HG03354 (cell line): ENCODE measurements at regions not wholly inside any gene's neighbourhood (a gene's known extent, or its start where the extent isn't known, plus 50 kb on each side); places are given as distances from the start of the nearest gene placed in this dataset.

Experiments used
- ATAC-seq: cut with Tn5 transposase; IDR thresholded peaks from one replicate; pipeline ENCODE4 v1.9.1; 2021; ENCODE audit warnings: mild to moderate bottlenecking; ENCODE audit not compliant: unreplicated experiment, poor library complexity, severe bottlenecking

- no peak for ATAC-seq
Measured at GRCh38 chr2:56684327-56684726, 500.5 kb downstream of the CCDC85A start.

DNA sequence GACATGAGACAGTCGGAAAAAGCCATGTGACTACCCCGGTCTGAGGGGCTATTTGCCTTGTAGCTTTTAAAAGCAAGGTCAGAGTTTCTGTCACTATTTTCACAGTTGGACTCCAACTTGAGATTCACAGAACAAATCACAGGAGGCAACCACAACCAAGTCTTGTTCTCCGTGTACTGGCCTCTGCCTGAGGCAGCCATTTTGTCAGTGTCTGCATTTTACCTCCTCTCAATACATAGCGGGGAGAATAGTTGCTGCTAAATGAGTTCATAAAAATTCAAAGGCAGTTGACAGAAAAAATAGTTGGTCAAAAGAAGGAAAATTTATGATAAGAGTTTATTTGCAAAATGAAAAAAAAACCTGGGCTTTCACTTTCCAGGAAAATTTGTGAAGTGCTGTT is 501.4 kb downstream of the CCDC85A start:
- no peak for ATAC-seq

DNA sequence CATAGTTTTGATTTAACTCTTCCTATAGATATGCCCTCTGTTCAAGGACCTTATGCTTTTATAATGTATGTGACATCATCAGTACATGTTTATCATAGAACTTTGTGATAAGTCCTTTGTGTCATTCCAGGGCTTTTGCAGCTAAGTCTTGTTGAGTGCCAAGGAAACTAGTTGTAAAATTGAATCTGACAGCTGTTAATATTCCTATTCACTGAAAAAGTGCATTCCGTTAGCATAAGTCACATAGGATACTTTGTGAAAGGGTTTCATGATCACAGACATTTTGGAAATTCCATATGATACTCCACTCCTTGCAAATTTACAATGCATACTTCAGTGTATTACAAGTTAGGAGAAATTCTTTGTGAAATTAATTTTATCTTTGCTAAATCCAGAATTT is 503.4 kb downstream of the CCDC85A start:
- ATAC-seq, result no peak

DNA sequence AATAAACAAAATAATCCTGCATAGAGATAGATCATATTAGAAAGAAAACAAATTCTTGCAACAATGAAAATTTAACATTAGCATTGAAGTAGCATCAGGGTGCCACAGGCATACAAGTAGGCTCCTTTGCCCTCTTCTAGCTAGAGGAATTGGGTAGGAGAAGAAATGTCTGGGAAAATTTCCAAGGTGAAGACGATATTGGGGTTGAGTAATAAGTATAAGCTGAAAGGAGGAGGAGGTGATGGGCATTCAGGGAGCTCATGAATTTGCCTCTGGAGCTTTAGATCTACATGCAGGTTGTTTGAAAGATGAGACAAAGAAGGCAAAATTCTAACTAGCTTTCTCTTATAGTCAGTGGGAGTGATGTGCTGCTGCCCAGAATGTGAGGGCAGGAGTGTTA is 504.9 kb downstream of the CCDC85A start:
- ATAC-seq, result no peak

DNA sequence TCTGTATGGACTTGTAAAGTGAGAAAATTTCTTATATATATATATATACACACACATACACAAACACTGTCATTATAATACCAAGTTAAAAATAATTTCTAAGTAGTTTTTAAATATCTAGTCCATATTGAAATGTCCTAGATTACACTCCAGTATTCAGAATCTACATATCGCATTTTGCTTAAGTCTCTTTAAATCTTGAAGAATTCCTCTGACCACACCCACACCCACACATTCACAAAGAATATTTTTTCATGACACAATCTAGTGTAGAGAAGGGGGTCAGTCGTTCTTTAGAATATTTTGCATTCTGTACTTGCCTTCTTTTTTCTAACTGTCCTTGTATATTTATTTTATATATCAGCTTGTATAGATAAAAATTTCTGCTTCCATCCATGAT is 509.7 kb downstream of the CCDC85A start:
- ATAC-seq, result no peak

DNA sequence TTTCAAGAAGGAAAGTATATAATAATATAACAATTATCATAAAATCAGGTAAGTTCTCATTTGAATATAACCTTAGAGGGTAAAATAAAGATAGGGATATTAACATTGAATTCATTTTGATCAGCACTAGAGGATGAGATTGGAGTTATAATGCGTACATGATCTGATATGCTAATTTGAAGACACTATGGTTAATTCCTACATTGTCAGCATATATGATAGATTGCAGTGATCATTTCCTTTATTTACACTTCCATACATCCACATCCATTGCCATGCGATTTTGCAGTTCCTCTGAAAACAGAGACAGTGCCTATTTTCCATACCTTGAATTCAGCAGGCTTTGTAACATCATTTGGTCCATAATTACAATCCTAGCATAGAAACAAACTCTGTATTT is 519.2 kb downstream of the CCDC85A start:
- ATAC-seq, result no peak

- no peak for ATAC-seq
Measured at GRCh38 chr2:56705713-56706112, 521.9 kb downstream of the CCDC85A start.

GRCh38 chr2:56707218-56707617 is 523.4 kb downstream of the CCDC85A start:
- ATAC-seq, result no peak

DNA sequence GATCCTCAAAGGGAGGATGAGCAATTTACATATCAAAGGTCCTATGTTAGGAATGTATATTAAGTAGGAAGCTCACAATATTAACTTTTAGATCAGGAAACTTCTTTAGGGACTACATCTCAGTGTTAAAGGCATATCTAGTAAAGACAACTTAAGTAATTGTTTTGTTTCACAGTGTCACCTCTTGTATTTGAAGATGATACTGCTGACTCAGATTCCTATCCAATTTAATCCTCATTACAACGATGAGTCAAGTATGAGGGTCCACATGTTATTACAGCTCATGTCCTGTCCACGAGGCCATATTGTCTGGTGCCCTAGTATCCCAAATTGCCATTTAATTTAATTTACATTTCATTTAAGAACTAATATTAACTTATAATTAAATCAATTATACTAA is 523.9 kb downstream of the CCDC85A start:
- ATAC-seq, result no peak

DNA sequence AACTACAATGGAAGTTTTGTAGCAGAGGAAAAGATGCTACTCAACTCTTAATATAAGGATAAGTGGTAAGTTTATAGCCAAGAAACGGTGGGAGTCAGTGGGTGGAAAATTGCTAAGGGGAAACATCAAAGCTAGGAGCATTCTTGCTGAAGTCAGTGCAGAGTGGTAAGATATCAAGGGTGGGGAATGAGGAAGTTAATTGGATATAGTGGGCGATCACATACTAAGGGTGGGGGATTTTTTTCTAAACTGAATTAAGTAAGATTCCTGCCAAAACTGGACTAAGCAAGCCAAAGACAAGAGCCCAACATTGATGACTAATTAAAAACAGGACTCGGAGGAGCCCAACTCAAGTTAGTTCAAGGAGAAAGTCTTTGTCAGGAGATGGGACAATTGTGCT is 525.4 kb downstream of the CCDC85A start:
- no peak for ATAC-seq

- ATAC-seq, result no peak
Measured at GRCh38 chr2:56713161-56713676, 529.4 kb downstream of the CCDC85A start.

- no peak for ATAC-seq
Measured at GRCh38 chr2:56713978-56714377, 530.2 kb downstream of the CCDC85A start.

GRCh38 chr2:56714400-56714799 is 530.6 kb downstream of the CCDC85A start:
- no peak for ATAC-seq

GRCh38 chr2:56715683-56716082 is 531.9 kb downstream of the CCDC85A start:
- no peak for ATAC-seq

GRCh38 chr2:56718413-56718812 is 534.6 kb downstream of the CCDC85A start:
- ATAC-seq, result no peak

GRCh38 chr2:56729212-56729611 is 545.4 kb downstream of the CCDC85A start:
- ATAC-seq, result no peak

DNA sequence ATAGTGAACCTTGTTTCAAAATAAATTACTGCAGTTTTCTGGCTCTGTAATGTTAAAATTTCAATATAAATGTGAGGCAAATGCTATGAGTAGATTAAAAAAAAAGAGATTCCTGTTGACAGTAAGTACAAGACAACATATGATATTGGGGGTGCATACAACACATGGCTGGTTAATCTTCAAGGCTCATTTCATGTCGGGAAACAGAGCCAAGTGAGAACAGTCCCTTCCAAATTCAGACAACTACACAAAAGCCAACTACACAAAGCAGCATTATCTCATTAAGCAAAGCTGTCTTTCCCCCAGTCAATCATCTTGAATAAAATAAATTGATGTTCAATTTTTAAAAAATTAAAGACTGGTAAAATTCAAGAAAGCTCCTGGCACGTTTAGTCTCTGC is 549.2 kb downstream of the CCDC85A start:
- no peak for ATAC-seq

DNA sequence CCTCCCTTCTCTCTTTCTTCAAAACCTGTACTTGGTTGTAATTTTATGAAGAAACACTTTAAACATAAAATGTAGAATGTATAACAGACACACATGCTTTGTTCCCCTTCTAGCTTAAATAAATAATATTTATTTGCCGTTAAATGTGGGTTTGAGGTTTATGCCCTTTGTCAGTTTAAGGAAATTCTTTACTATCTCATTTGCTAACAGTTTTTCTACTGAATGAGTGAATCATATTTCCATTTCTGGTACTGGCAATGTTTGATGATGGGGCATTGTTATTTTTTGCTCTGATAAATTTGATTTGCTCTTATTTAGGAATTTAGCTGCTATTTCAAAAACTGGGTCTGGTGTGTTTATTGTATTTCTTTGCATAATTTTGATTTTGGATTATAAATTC is 555.6 kb downstream of the CCDC85A start:
- no peak for ATAC-seq

DNA sequence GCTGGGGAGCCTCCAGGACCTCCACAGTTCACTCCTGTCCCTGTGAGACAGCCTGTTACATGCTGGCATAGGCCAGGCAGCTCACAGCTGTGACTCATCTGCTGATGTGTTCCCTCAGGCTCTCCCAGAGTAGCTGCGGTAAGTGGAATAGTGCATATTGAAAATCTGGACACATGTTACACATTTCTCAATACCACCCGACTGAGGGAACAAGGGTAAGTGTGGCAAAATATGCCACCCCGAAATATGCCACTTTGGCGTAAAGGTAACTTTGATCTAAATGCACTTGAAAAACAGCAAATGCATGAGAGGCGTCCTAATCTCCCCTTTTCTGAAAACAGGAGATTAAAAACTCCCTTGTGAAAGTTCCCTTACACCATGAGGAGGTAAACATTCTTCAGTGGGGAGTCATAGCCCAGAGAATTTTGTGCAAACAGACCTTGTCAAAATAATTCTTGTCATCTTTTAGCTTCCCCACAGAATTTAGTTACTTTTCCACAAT is 557.9 kb downstream of the CCDC85A start:
- ATAC-seq, result no peak

DNA sequence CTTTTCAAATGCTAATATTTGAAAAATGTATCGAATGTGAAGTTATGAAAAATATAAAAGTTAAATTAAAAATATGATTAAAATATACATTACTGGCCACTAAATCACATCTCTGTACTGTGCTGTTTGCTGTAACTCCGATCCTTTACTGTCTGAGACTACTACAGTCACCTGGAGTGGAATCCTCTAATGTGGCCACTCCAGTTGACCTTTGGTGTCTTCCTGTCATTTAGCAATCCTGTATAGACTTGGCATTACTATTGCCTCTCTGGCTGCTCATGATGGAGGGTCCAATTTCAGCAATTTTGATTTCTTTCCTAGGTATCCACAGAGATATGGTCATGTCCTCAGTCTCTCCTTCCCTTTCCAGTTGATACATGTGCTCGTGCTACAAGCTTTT is 560.0 kb downstream of the CCDC85A start:
- no peak for ATAC-seq

- ATAC-seq, result peak; percentile 69
Measured at GRCh38 chr2:56749152-56749752, 565.5 kb downstream of the CCDC85A start.

GRCh38 chr2:56753182-56753581 is 569.4 kb downstream of the CCDC85A start:
- no peak for ATAC-seq
